Thoracic aorta (tissue), 2 donors: ENCODE measurements at regions not wholly inside any gene's neighbourhood (a gene's known extent, or its start where the extent isn't known, plus 50 kb on each side); places are given as distances from the start of the nearest gene placed in this dataset.

Source experiments
- ATAC-seq: fragments of 150-250 bp; one replicate; pipeline ENCODE4 v1.8.0; 2017; ENCODE audit warnings: low read depth; ENCODE audit not compliant: insufficient number of reproducible peaks, low FRiP score
- DNase-seq: peaks from one replicate; pipeline ENCODE4 v3.0.0-alpha.2; 2020; ENCODE audit warnings: low spot score
- H3K27ac ChIP-seq, 2 donors: fragments of 200-600 bp; sonication (generic); 1 replicate in 1 of 2; 2 replicates in 1 of 2; pipeline ENCODE4 v1.5.1; 2016; ENCODE audit warnings: mild to moderate bottlenecking in 2 of 2, moderate library complexity in 2 of 2
- H3K27me3 ChIP-seq: fragments of 200-600 bp; sonication (generic); replicated peaks from 2 replicates; pipeline ENCODE4 v1.6.0; 2016; ENCODE audit warnings: mild to moderate bottlenecking; ENCODE audit not compliant: insufficient read depth
- H3K36me3 ChIP-seq: fragments of 200-600 bp; sonication (generic); one replicate; pipeline ENCODE4 v1.5.1; 2016
- H3K4me1 ChIP-seq, 2 donors: fragments of 200-600 bp; sonication (generic); 1 replicate in 1 of 2; 2 replicates in 1 of 2; pipeline versions ENCODE4 v1.5.1 to v1.6.0; 2016; ENCODE audit warnings: low read depth in 2 of 2, mild to moderate bottlenecking in 1 of 2; ENCODE audit not compliant: control insufficient read depth in 1 of 2
- H3K4me3 ChIP-seq: fragments of 200-600 bp; sonication (generic); 2 replicates; pipeline ENCODE4 v1.5.1; 2016; ENCODE audit warnings: mild to moderate bottlenecking
- H3K9me3 ChIP-seq: fragments of 200-600 bp; sonication (generic); 2 replicates; pipeline ENCODE4 v1.5.1; 2016
- CTCF ChIP-seq: fragments of 200-600 bp; sonication (generic); IDR thresholded peaks from one replicate; pipeline ENCODE4 v1.5.1; 2019; ENCODE audit warnings: antibody characterized with exemption

- peaks cover 0 to 12% of the 10 kb centered on the region in 2 donors for H3K4me1 ChIP-seq
- ATAC-seq: no peak
- no peaks in the 10 kb centered on the region for H3K9me3 ChIP-seq
- no peak overlapping the region for H3K27ac ChIP-seq
- TF ChIP-seq CTCF: no peak
- DNase-seq: no peak
- no peaks in the 10 kb centered on the region for H3K36me3 ChIP-seq
- no peak overlapping the region for H3K4me3 ChIP-seq
- no peaks in the 10 kb centered on the region for H3K27me3 ChIP-seq
Observed at GRCh38 chr2:736939-737338, 59.7 kb upstream of the TMEM18 start.

GRCh38 chr2:735670-736218, 58.5 kb upstream of the TMEM18 start:
- H3K27ac ChIP-seq: no peak overlapping the region
- peaks cover 0 to 8% of the 10 kb centered on the region in 2 donors for H3K4me1 ChIP-seq
- no peak overlapping the region for H3K4me3 ChIP-seq
- no peaks in the 10 kb centered on the region for H3K27me3 ChIP-seq
- no peaks in the 10 kb centered on the region for H3K9me3 ChIP-seq
- ATAC-seq (no peak), DNase-seq (no peak)
- TF ChIP-seq CTCF: no peak
- H3K36me3 ChIP-seq: no peaks in the 10 kb centered on the region

GRCh38 chr2:734496-734895, 57.3 kb upstream of the TMEM18 start:
- Histone ChIP-seq H3K36me3 (no peaks in the 10 kb centered on the region), H3K9me3 (no peaks in the 10 kb centered on the region), H3K27me3 (no peaks in the 10 kb centered on the region), H3K4me1 (peaks cover 0 to under 1% of the 10 kb centered on the region in 2 donors), H3K27ac (no peak overlapping the region), H3K4me3 (no peak overlapping the region)
- ATAC-seq (no peak), DNase-seq (no peak)
- TF ChIP-seq CTCF: no peak

GRCh38 chr2:733495-733894, 56.3 kb upstream of the TMEM18 start:
- Histone ChIP-seq H3K27ac (no peak overlapping the region), H3K4me1 (no peaks in the 10 kb centered on the region), H3K4me3 (no peak overlapping the region), H3K27me3 (no peaks in the 10 kb centered on the region), H3K9me3 (no peaks in the 10 kb centered on the region), H3K36me3 (no peaks in the 10 kb centered on the region)
- TF ChIP-seq CTCF: no peak
- DNase-seq (no peak), ATAC-seq (no peak)

- no peaks in the 10 kb centered on the region for H3K9me3 ChIP-seq
- H3K27me3 ChIP-seq: no peaks in the 10 kb centered on the region
- DNase-seq (no peak), ATAC-seq (no peak)
- no peak overlapping the region for H3K4me3 ChIP-seq
- H3K27ac ChIP-seq: no peak overlapping the region
- no peaks in the 10 kb centered on the region for H3K36me3 ChIP-seq
- no peak for TF ChIP-seq CTCF
- no peaks in the 10 kb centered on the region for H3K4me1 ChIP-seq
Observed at GRCh38 chr2:733001-733400, 55.8 kb upstream of the TMEM18 start.
